ENCODE measurements at regions not wholly inside any gene's neighbourhood (a gene's known extent, or its start where the extent isn't known, plus 50 kb on each side); places are given as distances from the start of the nearest gene placed in this dataset.
"Not testable (repeated sequence)": the region's sequence is repeated elsewhere in the genome, so short reads cannot be mapped to it uniquely, and the experiment has no call there.

- TF ChIP-seq CTCF, POLR2A (IDR thresholded peaks at IDR 0.05): not testable (repeated sequence)
Observed at GRCh38 chr14:106340658-106341057, 814.3 kb downstream of the TMEM121 start.
